Stimulated activated naive B cell treated with anti-CD40 and anti-IgM and Interleukin-4, amounts not matched to agents 10 μg/mL and 1 μg/mL and 100 μg/mL, for 72 hours (primary cell): ENCODE measurements at regions not wholly inside any gene's neighbourhood (a gene's known extent, or its start where the extent isn't known, plus 50 kb on each side); places are given as distances from the start of the nearest gene placed in this dataset.

Source experiments
- ATAC-seq, 2 donors: fragments of 150-1000 bp; cut with Tn5 transposase; replicated peaks; 2 replicates each; pipeline ENCODE4 v1.10.0; 2021; ENCODE audit warnings: moderate library complexity in 1 of 2
- DNase-seq: peaks from one replicate; pipeline ENCODE4 v3.0.0; 2021
- H3K27ac Mint-ChIP-seq: one replicate; pipeline ENCODE4 v1.8.0; 2022; ENCODE audit warnings: mild to moderate bottlenecking, mixed read lengths
- H3K27me3 Mint-ChIP-seq, 2 donors: one replicate each; pipeline ENCODE4 v1.8.0; 2022; ENCODE audit warnings: mixed read lengths in 2 of 2
- H3K36me3 Mint-ChIP-seq, 2 donors: one replicate each; pipeline ENCODE4 v1.8.0; 2022; ENCODE audit warnings: mixed read lengths in 2 of 2, mild to moderate bottlenecking in 1 of 2
- H3K4me1 Mint-ChIP-seq, 2 donors: one replicate each; pipeline ENCODE4 v1.8.0; 2022; ENCODE audit warnings: mixed read lengths in 2 of 2, mild to moderate bottlenecking in 1 of 2
- H3K4me3 Mint-ChIP-seq, 2 donors: one replicate each; pipeline ENCODE4 v1.8.0; 2022; ENCODE audit warnings: mild to moderate bottlenecking in 2 of 2, mixed read lengths in 2 of 2, moderate library complexity in 1 of 2
- H3K9me3 Mint-ChIP-seq, 2 donors: one replicate each; pipeline ENCODE4 v1.8.0; 2022; ENCODE audit warnings: mixed read lengths in 2 of 2, mild to moderate bottlenecking in 1 of 2

DNA sequence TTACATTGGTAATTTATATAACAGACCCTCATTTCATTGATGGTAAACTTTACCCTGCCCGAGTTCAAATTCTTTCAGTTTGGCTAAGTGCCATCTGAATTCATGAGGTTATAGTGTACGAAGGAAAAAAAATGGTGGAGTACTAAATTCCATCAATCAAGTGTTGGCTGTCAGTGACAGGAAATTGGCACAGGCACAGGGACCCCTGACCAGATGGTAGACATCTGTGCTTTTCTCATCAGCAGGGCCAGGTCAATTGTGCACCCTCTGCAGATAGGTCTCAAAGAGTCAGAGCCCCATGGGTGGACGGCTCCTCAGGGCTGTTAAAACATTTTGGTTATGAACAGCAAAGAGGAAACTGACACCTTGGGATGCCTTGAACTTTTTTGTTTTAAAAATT lies 439.2 kb downstream of the SETBP1 start:
- Mint-ChIP-seq H3K9me3 (no peaks in the 10 kb centered on the region), H3K36me3 (no peaks in the 10 kb centered on the region), H3K27ac (no peak overlapping the region), H3K4me1 (no peaks in the 10 kb centered on the region), H3K4me3 (no peak overlapping the region), H3K27me3 (no peaks in the 10 kb centered on the region)
- DNase-seq (no peak), ATAC-seq (no peak)

DNA sequence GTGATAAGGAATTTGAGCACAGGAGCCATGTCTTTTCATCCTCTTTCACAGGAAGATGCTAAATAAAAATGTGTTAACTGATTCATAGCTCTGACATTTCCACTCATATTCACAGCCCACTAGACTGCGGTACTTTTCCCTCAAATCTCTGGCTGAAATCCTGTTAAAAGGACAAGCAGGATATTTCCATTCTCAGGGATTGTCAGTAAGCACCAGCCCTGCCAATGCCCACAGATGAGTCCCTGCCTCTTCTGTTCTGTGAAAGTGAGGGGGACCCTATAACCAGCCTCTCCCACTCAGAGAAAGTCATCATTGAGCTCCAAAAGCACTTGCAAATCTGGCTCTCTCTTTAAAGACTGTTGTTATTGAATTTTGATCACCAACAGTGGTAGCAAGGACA lies 440.5 kb downstream of the SETBP1 start:
- Mint-ChIP-seq H3K27ac (no peak overlapping the region), H3K36me3 (no peaks in the 10 kb centered on the region), H3K27me3 (no peaks in the 10 kb centered on the region), H3K4me3 (no peak overlapping the region), H3K9me3 (no peaks in the 10 kb centered on the region), H3K4me1 (no peaks in the 10 kb centered on the region)
- DNase-seq, result no peak
- ATAC-seq, result no peak

DNA sequence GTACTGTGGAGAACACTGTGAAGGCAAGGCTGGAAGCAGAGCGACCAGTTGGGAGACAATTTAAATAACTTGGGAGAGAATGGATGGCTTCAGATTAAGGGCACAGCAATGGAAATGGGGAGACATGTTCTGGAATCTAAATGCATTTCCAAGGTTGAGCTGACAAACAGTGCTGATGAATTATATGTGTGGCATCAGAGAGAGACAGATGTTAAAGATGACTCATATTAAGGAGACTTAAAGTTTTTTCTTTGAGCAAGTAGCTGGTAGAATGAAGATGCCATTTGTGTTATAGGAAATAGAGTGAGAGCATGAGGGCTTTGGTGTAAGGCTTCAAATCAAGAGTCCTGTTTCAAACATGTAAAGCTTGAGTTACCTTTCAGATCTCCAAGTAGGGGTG lies 441.8 kb downstream of the SETBP1 start:
- Mint-ChIP-seq H3K27ac (no peak overlapping the region), H3K9me3 (no peaks in the 10 kb centered on the region), H3K4me3 (no peak overlapping the region), H3K36me3 (peaks cover 0 to 1% of the 10 kb centered on the region in 2 donors), H3K27me3 (no peaks in the 10 kb centered on the region), H3K4me1 (no peaks in the 10 kb centered on the region)
- DNase-seq (no peak), ATAC-seq (no peak)

DNA sequence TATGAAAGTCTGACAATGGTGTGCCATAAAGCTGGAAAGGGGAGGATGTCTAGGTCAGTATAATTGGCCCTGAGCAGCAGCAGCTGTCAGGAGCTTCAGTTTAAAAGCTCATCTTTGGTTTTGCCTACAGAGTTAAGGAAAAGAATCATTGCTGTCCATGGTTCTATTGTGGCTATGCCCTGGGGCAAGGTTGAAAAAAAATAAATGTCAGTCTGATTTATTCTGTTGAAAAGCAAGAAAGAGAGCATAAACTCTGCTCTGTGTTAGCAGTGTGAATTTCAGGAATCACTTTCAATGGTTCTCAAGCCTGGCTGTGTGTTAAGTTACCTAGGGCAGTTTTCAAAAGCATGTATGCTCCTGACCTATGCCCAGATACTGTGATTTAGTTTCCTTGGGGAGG lies 446.7 kb downstream of the SETBP1 start:
- Mint-ChIP-seq H3K4me3 (no peak overlapping the region), H3K27me3 (peaks cover 5 to 7% of the 10 kb centered on the region in 2 donors), H3K4me1 (peaks cover 0 to 4% of the 10 kb centered on the region in 2 donors), H3K36me3 (peaks cover 0 to 1% of the 10 kb centered on the region in 2 donors), H3K9me3 (no peaks in the 10 kb centered on the region), H3K27ac (no peak overlapping the region)
- no peak for DNase-seq
- no peak for ATAC-seq

DNA sequence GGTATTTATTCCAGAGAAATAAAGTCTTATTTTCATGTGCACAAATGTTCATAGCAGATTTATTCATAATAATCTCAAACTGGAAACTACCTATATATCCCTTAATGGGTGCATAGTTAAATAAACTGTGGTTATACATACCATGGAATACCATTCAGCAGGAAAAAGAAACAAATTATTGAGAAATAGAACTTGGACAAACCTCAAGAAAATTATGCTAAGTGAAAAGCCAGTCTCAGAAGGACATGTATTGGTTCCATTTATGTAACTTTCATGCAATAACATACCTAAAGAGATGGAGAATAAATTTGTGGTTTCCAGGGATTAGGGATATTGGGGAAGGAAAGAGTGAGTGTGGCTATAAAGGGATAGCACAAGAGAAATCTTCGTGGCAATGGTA lies 452.6 kb downstream of the SETBP1 start:
- H3K27ac Mint-ChIP-seq, result no peak overlapping the region
- H3K4me1 Mint-ChIP-seq, result peaks cover 15 to 23% of the 10 kb centered on the region in 2 donors
- H3K4me3 Mint-ChIP-seq, result no peak overlapping the region
- H3K9me3 Mint-ChIP-seq, result no peaks in the 10 kb centered on the region
- no peak for DNase-seq
- no peak for ATAC-seq
- H3K36me3 Mint-ChIP-seq, result no peaks in the 10 kb centered on the region
- peaks cover 5 to 7% of the 10 kb centered on the region in 2 donors for H3K27me3 Mint-ChIP-seq

DNA sequence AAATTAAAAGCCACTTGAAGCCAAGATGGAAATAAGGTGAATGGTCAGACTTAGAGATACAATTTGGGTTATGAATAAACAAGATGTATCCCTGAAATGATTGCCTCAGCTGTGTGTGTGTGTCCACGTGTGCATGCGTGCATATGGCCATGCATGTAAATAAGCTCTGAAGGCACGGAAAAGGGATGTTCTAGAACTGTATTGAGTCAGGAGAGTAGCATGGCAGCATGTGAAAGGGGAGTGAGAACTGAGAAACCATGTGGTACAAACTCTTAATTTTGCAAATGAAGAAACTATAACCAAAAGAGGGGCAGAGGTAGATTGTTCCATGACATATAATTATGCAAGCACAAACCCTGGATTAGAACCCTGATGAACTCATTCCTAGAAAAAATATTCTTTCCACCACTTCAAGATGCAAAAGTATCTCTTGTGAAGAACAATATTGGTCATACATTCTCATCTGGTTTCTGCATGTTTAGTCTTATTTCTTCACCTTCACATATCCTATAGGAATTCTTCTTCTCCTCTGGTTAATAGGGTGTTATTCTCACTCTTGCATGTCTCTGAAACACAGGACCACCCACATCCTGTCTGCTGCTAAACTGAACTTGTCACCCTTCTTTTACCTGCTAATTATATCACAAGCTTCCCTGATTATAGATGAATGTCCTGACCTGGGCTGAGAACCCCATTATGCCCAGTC lies 455.8 kb downstream of the SETBP1 start:
- Mint-ChIP-seq H3K36me3 (peaks cover 4 to 5% of the 10 kb centered on the region in 2 donors), H3K27ac (no peak overlapping the region), H3K4me1 (peaks cover 14 to 29% of the 10 kb centered on the region in 2 donors), H3K27me3 (no peaks in the 10 kb centered on the region), H3K9me3 (peaks cover 7% of the 10 kb centered on the region in 2 donors), H3K4me3 (no peak overlapping the region)
- no peak for DNase-seq
- ATAC-seq, result peak; percentile 38

DNA sequence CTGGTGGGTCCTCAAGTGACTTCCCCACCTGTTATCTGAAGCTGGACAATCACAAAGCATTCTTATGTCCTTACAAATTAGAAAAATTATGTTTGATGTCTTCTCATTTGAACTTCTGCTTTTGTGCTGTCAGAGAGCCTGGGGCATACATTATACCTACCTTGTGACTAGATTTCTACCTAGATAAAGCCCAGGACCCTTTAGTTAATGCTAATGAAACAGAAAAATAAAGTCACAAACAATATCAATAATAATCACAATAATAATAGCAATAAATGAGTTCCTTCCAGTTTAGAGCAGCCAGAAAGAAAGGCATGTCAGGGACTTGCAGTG lies 456.4 kb downstream of the SETBP1 start:
- ATAC-seq, result no peak
- Mint-ChIP-seq H3K4me3 (no peak overlapping the region), H3K27ac (no peak overlapping the region), H3K4me1 (peaks cover 14 to 29% of the 10 kb centered on the region in 2 donors), H3K9me3 (peaks cover 7% of the 10 kb centered on the region in 2 donors), H3K36me3 (peaks cover 4 to 5% of the 10 kb centered on the region in 2 donors), H3K27me3 (no peaks in the 10 kb centered on the region)
- DNase-seq, result no peak

DNA sequence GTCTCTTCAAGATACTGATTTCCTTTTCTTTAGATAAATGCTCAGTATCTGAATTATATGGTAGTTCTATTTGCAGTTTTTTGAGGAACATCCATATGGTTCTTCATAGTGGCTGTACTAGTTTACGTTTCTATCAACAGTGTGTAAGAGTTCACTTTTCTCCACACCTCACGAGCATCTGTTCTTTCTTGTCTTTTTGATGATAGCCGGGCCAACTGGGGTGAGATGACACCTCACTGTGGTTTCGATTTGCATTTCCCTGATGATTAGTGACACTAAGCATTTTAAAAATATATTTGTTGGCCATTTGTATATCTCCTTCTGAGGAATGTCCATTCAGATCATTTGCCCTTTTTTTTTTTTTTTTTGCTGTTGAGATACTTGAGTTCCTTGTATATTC lies 458.8 kb downstream of the SETBP1 start:
- Mint-ChIP-seq H3K36me3 (peaks cover 4 to 5% of the 10 kb centered on the region in 2 donors), H3K27me3 (no peaks in the 10 kb centered on the region), H3K27ac (no peak overlapping the region), H3K4me1 (peaks cover 14 to 29% of the 10 kb centered on the region in 2 donors), H3K9me3 (peaks cover 7% of the 10 kb centered on the region in 2 donors), H3K4me3 (no peak overlapping the region)
- DNase-seq (no peak), ATAC-seq (no peak)

DNA sequence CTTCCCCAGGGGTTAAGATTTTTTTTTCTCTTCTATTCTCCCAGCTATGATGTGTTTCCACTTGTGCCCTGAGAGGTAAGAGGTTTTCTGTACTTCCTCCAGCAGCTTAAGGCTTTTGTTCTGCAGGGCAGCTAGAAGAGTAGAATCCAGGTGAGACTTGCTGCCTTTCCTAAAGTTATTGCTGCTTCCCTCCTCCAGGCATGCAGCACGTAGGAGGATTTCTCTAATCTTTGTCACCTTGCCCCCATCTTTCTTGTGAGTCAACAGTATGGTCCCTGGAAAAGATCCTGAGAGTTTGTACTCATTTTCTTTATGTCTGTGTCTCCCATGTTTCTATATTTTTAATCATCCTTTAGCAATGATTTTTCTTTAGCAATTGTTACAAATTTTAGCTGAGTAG lies 462.2 kb downstream of the SETBP1 start:
- ATAC-seq (no peak), DNase-seq (no peak)
- Mint-ChIP-seq H3K9me3 (peaks cover 7% of the 10 kb centered on the region in 2 donors), H3K27ac (no peak overlapping the region), H3K27me3 (no peaks in the 10 kb centered on the region), H3K4me1 (peaks cover 3 to 6% of the 10 kb centered on the region in 2 donors), H3K36me3 (peaks cover 4 to 5% of the 10 kb centered on the region in 2 donors), H3K4me3 (no peak overlapping the region)

DNA sequence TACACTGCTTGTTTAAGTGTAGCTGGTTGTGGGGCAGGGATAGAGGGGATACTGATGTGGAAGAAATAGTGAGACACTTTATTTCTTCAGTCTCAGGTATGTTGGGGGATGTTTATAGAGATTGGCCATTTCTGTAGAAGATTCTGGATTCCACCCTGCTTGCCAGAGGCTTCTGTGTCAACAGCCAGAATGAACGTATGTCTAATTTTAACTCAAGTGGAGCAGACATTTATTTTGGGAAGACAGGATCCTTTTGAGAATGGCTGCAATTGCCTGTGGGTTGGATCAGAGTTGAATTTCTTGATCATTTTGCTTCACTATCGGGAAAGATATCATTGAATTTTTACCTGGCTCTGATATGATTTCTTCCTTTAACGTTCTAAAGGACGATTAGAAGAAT lies 465.6 kb upstream of the SLC14A2 start:
- peaks cover 0 to 3% of the 10 kb centered on the region in 2 donors for H3K9me3 Mint-ChIP-seq
- no peaks in the 10 kb centered on the region for H3K27me3 Mint-ChIP-seq
- H3K4me3 Mint-ChIP-seq, result no peak overlapping the region
- H3K4me1 Mint-ChIP-seq, result no peaks in the 10 kb centered on the region
- no peak for ATAC-seq
- H3K36me3 Mint-ChIP-seq, result peaks cover 0 to 3% of the 10 kb centered on the region in 2 donors
- DNase-seq, result no peak
- no peak overlapping the region for H3K27ac Mint-ChIP-seq

DNA sequence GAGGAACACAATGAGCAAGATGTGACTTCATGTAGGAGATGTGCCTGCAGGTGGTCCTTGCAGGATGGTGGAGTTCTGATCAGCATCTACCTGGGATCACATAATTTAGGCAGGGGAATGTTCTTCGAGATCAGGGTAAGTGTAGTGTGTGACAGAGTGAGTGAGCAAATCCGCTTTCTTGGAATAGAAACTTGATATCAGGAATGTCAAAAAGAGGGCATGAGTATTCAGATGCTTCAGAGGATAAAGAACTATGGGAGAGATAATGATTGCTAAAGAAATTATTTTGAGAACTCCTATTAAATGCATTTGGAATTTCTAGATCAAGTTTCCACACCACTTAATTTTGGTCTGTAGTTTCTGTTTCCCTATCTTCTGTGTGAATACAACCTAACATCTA lies 463.6 kb upstream of the SLC14A2 start:
- H3K27me3 Mint-ChIP-seq, result peaks cover 0 to 7% of the 10 kb centered on the region in 2 donors
- ATAC-seq, result no peak
- H3K36me3 Mint-ChIP-seq, result peaks cover 0 to 3% of the 10 kb centered on the region in 2 donors
- DNase-seq, result no peak
- H3K4me3 Mint-ChIP-seq, result no peak overlapping the region
- H3K27ac Mint-ChIP-seq, result no peak overlapping the region
- peaks cover 0 to 3% of the 10 kb centered on the region in 2 donors for H3K9me3 Mint-ChIP-seq
- no peaks in the 10 kb centered on the region for H3K4me1 Mint-ChIP-seq

DNA sequence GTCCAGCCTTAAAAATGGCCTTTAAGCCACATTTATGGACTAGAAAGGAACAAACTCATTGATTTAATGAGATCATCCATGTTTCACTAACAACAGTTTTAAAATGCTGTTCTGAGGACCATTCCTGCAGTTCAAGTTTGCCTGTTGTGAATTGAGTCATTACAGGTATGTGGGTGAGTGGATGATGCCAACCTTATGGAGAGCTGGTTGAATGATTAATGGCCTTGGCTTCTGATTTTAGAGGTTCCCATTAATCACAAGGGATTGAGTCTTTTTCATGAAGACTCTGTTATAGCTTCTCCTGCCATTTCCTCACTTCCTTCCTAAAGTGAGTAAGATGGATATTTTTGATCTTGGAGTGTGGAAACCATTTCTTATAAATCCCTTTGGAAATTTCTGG lies 459.8 kb upstream of the SLC14A2 start:
- Mint-ChIP-seq H3K27me3 (peaks cover 8 to 10% of the 10 kb centered on the region in 2 donors), H3K27ac (no peak overlapping the region), H3K36me3 (peaks cover 0 to 3% of the 10 kb centered on the region in 2 donors), H3K4me1 (no peaks in the 10 kb centered on the region), H3K9me3 (peaks cover 0 to 4% of the 10 kb centered on the region in 2 donors), H3K4me3 (no peak overlapping the region)
- ATAC-seq (no peak), DNase-seq (no peak)

DNA sequence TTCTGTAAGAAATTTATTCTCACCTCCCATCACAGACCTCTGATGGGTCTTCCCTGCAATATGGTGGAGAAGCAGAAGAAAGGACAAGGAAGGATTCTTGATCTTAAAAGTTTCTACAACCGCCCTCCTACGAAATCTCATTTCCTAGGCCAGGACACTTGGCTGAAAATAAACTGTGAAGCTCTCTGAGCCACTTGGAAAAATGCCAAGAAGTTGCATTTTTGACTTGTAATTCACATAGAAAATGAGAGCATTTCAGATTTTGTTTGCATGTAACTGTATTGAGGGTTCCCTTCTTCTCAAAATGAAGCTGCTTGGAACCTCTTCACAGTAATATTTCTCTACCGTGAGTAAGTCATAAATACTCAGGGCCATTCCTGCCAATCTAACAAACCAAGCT lies 458.3 kb upstream of the SLC14A2 start:
- Mint-ChIP-seq H3K27me3 (peaks cover 8 to 10% of the 10 kb centered on the region in 2 donors), H3K27ac (no peak overlapping the region), H3K4me1 (peaks cover 4 to 5% of the 10 kb centered on the region in 2 donors), H3K9me3 (peaks cover 0 to 4% of the 10 kb centered on the region in 2 donors), H3K4me3 (no peak overlapping the region), H3K36me3 (peaks cover 0 to 3% of the 10 kb centered on the region in 2 donors)
- DNase-seq (no peak), ATAC-seq (no peak)

DNA sequence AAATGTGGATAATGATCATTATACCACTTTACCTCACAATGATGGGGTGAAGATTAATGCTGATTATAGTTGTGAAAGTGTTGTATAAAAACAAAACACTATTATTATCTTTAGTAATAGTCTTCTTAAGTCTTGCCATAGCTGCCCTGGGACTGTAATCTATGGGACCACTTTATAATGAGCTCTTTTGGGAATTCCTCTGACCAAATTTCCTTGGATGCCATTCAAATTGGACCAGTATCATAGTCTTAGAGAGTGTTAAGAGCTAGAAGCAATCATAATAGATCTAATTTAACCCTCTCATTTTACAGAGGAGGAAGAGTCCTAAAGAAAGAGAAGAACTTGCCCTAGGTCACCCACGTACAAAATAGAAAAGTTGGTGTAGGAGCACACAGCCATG lies 457.7 kb upstream of the SLC14A2 start:
- Mint-ChIP-seq H3K27me3 (peaks cover 8 to 10% of the 10 kb centered on the region in 2 donors), H3K4me3 (no peak overlapping the region), H3K4me1 (peaks cover 6% of the 10 kb centered on the region in 2 donors), H3K9me3 (peaks cover 0 to 4% of the 10 kb centered on the region in 2 donors), H3K27ac (no peak overlapping the region), H3K36me3 (peaks cover 0 to 2% of the 10 kb centered on the region in 2 donors)
- ATAC-seq (no peak), DNase-seq (no peak)

DNA sequence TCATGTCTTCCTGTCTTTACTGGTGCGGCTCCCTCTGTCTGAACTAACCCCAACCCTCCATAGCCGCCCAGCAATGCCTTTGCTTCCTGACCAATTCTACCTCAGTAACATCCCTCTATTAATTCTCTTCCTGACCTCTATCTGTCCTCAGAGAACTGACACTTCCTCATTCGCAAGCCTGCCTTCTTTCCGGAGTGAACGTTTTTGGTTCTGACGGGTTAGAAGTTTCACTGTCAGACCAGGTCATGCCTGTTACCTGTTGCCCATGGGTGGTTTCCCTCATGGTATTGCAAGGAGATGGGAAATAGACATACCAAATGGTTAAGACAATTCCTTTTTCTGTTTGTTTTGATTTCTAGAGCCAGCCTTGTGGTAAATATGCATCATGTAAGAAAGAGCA lies 453.4 kb upstream of the SLC14A2 start:
- H3K4me1 Mint-ChIP-seq, result peaks cover 13 to 15% of the 10 kb centered on the region in 2 donors
- H3K36me3 Mint-ChIP-seq, result no peaks in the 10 kb centered on the region
- H3K4me3 Mint-ChIP-seq, result peak overlapping the region in 1 of 2 donors; percentile 0
- peaks cover 4 to 8% of the 10 kb centered on the region in 2 donors for H3K27me3 Mint-ChIP-seq
- peaks cover 0 to 2% of the 10 kb centered on the region in 2 donors for H3K9me3 Mint-ChIP-seq
- no peak overlapping the region for H3K27ac Mint-ChIP-seq
- ATAC-seq, result peak; percentile 61 to 84
- DNase-seq, result no peak
